Vagina (tissue), 2 donors: ENCODE measurements at regions not wholly inside any gene's neighbourhood (a gene's known extent, or its start where the extent isn't known, plus 50 kb on each side); places are given as distances from the start of the nearest gene placed in this dataset.

ENCODE experiments used
- CTCF ChIP-seq, 3 experiments: fragments of 450-650 bp in 2 of 3; fragments of 200-600 bp in 1 of 3; sonication (generic) in 1 of 3; IDR thresholded peaks; one replicate each; pipeline ENCODE4 v1.5.1; 2017 to 2019; ENCODE audit warnings: antibody characterized with exemption in 3 of 3, mild to moderate bottlenecking in 2 of 3, moderate library complexity in 2 of 3
- POLR2A ChIP-seq, 2 donors: fragments of 450-650 bp; IDR thresholded peaks; one replicate each; pipeline ENCODE4 v1.6.1; 2017; ENCODE audit warnings: antibody characterized with exemption in 2 of 2, mild to moderate bottlenecking in 2 of 2, moderate library complexity in 2 of 2

- no peak for TF ChIP-seq CTCF (IDR thresholded peaks at IDR 0.05)
- no peak for TF ChIP-seq POLR2A (IDR thresholded peaks at IDR 0.05)
Observed at GRCh38 chr4:165723051-165723795, 149.8 kb upstream of the TLL1 start.
